K562 (cell line): ENCODE measurements at regions not wholly inside any gene's neighbourhood (a gene's known extent, or its start where the extent isn't known, plus 50 kb on each side); places are given as distances from the start of the nearest gene placed in this dataset.
A peak's percentile ranks its signal among the peaks of the same experiment; 100 is the strongest.

Source experiments
- FOXJ2 ChIP-seq: fragments of 200-800 bp; sonication (Bioruptor generic); IDR thresholded peaks from 2 replicates; pipeline ENCODE4 v1.6.1; 2016; ENCODE audit warnings: missing genetic modification characterization, missing compliant biosample characterization
- ILF3 ChIP-seq: fragments of 450-650 bp; IDR thresholded peaks from 2 replicates; pipeline ENCODE4 v1.6.1; 2018; ENCODE audit warnings: antibody characterized with exemption, mild to moderate bottlenecking, moderate library complexity, borderline replicate concordance
- PYGO2 ChIP-seq: fragments of 450-650 bp; IDR thresholded peaks from 2 replicates; pipeline ENCODE4 v1.6.1; 2016; ENCODE audit warnings: mild to moderate bottlenecking, missing genetic modification characterization, moderate library complexity, missing compliant biosample characterization
- RCOR1 ChIP-seq, 2 experiments: IDR thresholded peaks; 2 replicates each; pipeline ENCODE4 v1.6.1; 2012; ENCODE audit warnings: low read depth in 2 of 2, low read length in 2 of 2, borderline replicate concordance in 1 of 2, improper control_type of control experiment in 1 of 2
- ZNF311 ChIP-seq: fragments of 250-450 bp; sonication (Bioruptor Pico); IDR thresholded peaks from 2 replicates; pipeline ENCODE4 v1.4.0; 2020; ENCODE audit warnings: mild to moderate bottlenecking, moderate library complexity
- TF ChIP-seq, protein P1 (sequence below): fragments of 450-650 bp; IDR thresholded peaks from 2 replicates; pipeline ENCODE4 v1.6.1; 2017; ENCODE audit warnings: antibody characterized with exemption, mild to moderate bottlenecking

DNA sequence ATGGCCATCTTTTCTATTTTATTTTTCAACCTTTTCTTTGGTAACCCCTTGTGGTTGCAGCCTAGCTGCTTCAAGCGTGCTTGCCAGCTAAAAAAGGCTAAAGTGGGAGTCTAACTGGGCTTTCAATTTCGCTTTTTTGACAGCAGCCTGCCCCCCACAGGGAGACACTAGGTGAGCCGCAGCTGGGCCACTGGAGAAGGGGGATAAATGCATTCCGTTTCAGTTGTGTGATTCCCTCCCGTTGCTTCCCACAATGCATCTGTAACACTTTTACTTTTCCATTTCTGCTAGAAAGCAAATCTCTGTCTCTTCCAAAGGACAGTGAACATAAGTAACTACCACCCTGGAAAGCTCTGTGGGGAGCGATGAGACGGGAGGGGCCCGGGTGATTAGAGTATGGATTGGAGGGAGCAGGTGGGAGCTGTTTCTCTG lies 86.3 kb upstream of the RAPGEF2 start (continued):
- TF ChIP-seq ILF3, result no peak
- 0 out of 4 replicates have a peak, but pooled peaks of 1 of the 2 experiments have one; percentile 18 for TF ChIP-seq RCOR1 (IDR thresholded peaks at IDR 0.05; ENCODE audit: borderline replicate concordance in 1 of 2, low read depth in 2 of 2, low read length in 2 of 2)
- TF ChIP-seq FOXJ2 (tag), result no peak
- TF ChIP-seq, protein P1, sequence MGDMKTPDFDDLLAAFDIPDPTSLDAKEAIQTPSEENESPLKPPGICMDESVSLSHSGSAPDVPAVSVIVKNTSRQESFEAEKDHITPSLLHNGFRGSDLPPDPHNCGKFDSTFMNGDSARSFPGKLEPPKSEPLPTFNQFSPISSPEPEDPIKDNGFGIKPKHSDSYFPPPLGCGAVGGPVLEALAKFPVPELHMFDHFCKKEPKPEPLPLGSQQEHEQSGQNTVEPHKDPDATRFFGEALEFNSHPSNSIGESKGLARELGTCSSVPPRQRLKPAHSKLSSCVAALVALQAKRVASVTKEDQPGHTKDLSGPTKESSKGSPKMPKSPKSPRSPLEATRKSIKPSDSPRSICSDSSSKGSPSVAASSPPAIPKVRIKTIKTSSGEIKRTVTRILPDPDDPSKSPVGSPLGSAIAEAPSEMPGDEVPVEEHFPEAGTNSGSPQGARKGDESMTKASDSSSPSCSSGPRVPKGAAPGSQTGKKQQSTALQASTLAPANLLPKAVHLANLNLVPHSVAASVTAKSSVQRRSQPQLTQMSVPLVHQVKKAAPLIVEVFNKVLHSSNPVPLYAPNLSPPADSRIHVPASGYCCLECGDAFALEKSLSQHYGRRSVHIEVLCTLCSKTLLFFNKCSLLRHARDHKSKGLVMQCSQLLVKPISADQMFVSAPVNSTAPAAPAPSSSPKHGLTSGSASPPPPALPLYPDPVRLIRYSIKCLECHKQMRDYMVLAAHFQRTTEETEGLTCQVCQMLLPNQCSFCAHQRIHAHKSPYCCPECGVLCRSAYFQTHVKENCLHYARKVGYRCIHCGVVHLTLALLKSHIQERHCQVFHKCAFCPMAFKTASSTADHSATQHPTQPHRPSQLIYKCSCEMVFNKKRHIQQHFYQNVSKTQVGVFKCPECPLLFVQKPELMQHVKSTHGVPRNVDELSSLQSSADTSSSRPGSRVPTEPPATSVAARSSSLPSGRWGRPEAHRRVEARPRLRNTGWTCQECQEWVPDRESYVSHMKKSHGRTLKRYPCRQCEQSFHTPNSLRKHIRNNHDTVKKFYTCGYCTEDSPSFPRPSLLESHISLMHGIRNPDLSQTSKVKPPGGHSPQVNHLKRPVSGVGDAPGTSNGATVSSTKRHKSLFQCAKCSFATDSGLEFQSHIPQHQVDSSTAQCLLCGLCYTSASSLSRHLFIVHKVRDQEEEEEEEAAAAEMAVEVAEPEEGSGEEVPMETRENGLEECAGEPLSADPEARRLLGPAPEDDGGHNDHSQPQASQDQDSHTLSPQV, result no peak
- no peak for TF ChIP-seq PYGO2 (tag)
- no peak for TF ChIP-seq ZNF311
